Ecto neural progenitor cell (in vitro differentiated cells): ENCODE measurements at regions not wholly inside any gene's neighbourhood (a gene's known extent, or its start where the extent isn't known, plus 50 kb on each side); places are given as distances from the start of the nearest gene placed in this dataset.
"Not testable (repeated sequence)": the region's sequence is repeated elsewhere in the genome, so short reads cannot be mapped to it uniquely, and the experiment has no call there.

Source experiments
- DNase-seq: peaks from one replicate; pipeline ENCODE4 v3.0.0-alpha.2; 2018; ENCODE audit warnings: low spot score

- no peak for DNase-seq
Measured at GRCh38 chr15:98330258-98330657, 318.1 kb upstream of the IGF1R start.

DNA sequence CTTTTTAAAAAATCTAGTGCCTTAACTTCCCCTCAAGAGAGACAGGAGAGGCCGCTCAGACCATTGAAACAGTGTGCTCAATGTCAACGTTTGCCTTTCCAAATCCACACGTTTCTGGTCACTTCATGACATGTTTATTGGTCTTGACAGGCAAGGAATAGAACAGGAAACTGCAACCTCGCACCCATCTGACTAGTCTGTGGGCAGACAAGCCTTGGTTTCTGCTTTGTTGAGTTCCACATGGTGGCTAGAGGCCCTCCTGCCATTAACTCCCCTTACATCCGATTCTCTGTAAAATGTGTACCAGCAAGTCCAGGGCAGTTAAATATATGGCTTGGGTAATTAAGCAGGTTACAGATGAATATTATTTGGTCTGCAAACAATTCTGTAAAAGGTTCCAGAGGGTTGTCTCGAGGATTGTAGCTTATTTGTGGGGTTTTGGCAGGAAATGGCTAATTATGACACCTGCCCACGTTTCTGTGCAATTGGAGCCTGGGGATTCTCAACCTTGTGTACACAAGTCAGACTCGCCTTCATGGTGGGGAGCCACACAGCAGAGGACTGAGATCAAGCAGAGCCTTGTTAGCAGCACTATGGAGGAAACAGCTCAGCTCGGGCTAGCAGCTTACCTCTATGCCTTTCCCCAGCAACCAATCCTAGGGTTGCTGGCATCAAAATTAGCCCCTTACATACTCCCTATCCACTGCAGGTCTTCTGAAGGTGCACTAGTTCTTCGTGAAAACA lies 317.5 kb upstream of the IGF1R start:
- no peak for DNase-seq

DNA sequence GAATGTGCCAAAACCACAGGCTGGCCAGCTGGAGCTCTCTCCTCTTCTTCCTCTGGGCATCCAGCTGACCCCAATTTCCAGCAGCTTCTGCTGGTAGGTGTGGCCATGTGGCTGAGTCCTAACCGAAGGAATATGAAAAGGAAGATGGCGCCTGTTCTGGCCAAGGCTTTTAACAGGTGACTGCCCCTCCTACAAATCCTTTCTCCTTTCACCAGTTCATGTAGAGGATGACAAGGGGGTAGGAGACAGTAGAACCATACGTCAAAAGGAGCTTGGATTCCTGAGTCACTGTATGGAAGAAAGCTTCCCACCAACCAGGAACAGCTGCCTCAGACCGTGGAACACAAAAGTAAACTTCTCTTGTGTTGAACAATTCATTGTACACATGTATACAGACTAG lies 316.7 kb upstream of the IGF1R start:
- no peak for DNase-seq

DNA sequence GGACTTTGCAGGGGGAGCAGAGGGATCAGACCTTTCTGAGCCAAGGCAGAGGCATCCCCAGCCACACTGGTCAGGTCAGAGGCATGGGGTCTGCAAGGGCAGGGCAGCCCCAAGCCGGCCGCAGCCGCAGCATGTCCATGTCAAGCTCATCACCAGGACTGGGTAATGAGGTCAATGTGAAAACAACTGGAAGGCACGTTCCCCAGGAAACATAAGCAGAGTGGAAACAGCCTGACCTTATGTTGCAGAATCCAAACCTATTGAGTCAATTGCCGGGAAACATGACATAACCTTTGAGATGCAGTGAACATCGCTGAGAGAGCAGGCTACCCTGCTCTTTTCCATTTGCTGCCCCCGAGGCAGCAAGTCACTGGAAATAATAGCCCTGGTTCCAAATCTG lies 315.1 kb upstream of the IGF1R start:
- no peak for DNase-seq

DNA sequence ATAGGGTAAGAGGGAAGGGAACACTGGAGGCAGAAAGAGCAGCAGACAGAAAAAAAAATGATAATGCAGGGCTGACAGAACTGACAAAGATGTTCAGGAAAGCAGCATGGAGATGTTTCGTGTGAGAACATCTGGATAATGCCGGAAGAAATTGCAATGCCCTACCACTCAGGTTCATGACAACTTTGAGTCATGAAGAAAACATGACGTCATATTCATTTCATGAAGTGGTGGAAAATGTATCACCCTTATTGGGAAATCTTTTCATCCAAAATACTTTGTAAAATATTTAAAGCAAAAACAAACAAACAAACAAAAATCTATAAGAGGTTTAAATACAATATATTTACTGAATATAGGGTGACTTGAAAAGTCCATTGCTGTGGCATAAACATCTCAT lies 305.4 kb upstream of the IGF1R start:
- no peak for DNase-seq

GRCh38 chr15:98344591-98344990 lies 303.7 kb upstream of the IGF1R start:
- DNase-seq, result no peak

DNA sequence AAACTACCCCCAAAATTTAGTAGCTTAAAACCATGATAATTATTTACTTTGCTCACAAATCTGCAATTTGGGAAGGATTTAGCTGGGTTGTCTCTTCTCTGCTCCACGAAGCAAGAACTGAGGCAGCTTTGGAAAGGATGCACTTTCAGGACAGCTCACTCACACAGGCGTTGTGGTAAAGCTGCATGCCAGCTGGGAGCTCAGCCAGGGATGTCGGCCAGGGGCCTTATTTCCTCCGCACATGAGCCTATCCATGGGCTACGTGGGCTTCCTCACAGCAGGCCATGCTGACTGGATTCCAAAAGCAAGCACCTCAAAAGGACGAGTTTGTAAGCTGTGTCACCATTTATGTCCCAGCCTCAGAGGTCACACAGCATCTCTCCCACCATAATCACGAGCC lies 301.3 kb upstream of the IGF1R start:
- no peak for DNase-seq

GRCh38 chr15:98347866-98348265 lies 300.5 kb upstream of the IGF1R start:
- DNase-seq, result no peak

- DNase-seq, result no peak
Measured at GRCh38 chr15:98350276-98350675, 298.1 kb upstream of the IGF1R start.

- DNase-seq, result not testable (repeated sequence)
Measured at GRCh38 chr15:98358274-98358673, 290.1 kb upstream of the IGF1R start.

GRCh38 chr15:98358971-98359370 lies 289.4 kb upstream of the IGF1R start:
- DNase-seq, result no peak

- DNase-seq, result no peak
Measured at GRCh38 chr15:98363416-98363815, 284.9 kb upstream of the IGF1R start.

- DNase-seq, result no peak
Measured at GRCh38 chr15:98363955-98364354, 284.4 kb upstream of the IGF1R start.

GRCh38 chr15:98369081-98369716 lies 279.1 kb upstream of the IGF1R start:
- DNase-seq, result no peak

- no peak for DNase-seq
Measured at GRCh38 chr15:98375513-98376340, 272.6 kb upstream of the IGF1R start.

DNA sequence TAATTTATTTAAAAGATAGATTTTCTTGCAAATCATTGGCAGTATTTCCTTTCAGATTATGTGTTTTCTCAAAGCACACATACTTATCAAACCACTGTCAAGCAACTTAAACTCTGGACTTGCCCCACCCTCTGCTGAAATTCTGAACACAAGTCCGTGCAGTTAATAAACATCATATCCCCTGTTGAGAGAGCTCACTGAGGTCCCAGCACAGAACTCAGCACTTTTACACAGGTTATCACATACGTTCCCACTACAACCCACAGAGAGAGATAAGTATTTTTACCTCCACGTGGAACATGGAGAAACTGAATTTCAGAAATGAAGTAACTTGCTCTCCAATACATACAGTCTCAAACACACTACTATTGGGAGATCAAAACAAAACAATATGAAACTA lies 267.6 kb upstream of the IGF1R start:
- DNase-seq, result no peak

DNA sequence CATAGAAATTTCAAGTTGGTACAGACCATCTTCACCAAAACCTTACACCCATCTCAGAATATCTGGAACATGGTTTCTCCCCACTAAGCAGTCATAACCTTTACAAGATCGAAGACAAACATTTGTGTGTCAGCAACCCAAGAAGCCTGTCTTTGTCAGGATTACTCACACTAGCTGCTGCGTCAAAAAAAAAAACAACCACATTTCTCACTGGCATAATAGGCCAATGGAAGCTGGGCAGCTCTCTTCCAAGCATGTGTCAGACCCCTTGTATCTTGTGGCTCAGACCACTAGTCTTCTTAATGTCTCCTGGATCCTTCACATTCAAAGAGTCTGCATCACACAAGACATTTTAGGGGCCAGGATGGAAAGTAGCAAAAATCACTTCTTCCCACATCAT lies 266.9 kb upstream of the IGF1R start:
- peak; percentile 2 for DNase-seq

GRCh38 chr15:98382139-98382538 lies 266.2 kb upstream of the IGF1R start:
- DNase-seq, result peak; percentile 19

- DNase-seq, result no peak
Measured at GRCh38 chr15:98383571-98383970, 264.8 kb upstream of the IGF1R start.

- DNase-seq, result no peak
Measured at GRCh38 chr15:98384328-98385029, 263.9 kb upstream of the IGF1R start.

DNA sequence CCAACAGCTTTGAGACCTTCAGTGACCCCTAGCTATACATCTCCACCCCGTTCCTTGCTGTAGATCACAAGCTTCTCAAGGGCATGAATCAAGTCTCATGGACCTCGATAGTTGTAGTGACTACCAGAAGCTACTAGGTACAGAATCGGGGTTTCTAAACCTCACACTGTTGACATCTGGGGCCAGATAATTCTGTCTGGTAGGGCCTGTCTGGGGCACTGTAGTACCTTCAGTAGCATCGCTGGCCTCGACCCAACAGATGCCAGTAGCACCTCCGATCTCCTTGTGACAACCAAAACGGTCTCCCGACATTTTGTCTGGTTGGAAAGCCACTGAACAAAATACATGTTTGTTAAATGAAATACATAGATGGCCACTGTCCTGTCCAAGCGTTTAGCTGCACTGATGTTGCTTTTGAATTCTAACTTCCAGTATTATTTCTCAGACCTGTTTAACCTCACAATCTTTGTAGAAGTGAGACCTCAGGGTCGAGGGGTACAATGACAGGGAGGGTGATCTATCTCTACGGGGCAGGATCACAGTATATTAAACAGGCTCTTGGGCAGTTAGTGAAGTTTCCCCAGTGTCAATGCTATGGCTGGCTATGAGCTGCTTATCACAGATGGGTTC lies 262.5 kb upstream of the IGF1R start:
- DNase-seq, result no peak

GRCh38 chr15:98386561-98386960 lies 261.8 kb upstream of the IGF1R start:
- DNase-seq, result no peak
